Lung (tissue), 11 donors: ENCODE measurements at regions not wholly inside any gene's neighbourhood (a gene's known extent, or its start where the extent isn't known, plus 50 kb on each side); places are given as distances from the start of the nearest gene placed in this dataset.
A peak's percentile ranks its signal among the peaks of the same experiment; 100 is the strongest.
"Not testable (repeated sequence)": the region's sequence is repeated elsewhere in the genome, so short reads cannot be mapped to it uniquely, and the experiment has no call there.

Source experiments
- ATAC-seq: fragments of 200-7000 bp; cut with Tn5 transposase; one replicate; pipeline ENCODE4 v1.9.1; 2020; ENCODE audit warnings: moderate number of reproducible peaks; ENCODE audit not compliant: insufficient read depth, low FRiP score
- DNase-seq, 3 donors: peaks; one replicate each; pipeline ENCODE4 v3.0.0-alpha.2; 2013 to 2017
- H3K27ac ChIP-seq, 2 donors: one replicate each; pipeline ENCODE4 v1.5.1; 2013; ENCODE audit warnings: mild to moderate bottlenecking in 2 of 2, moderate library complexity in 2 of 2, control low read depth in 1 of 2, inconsistent platforms in 1 of 2, low read depth in 1 of 2, low read length in 1 of 2
- H3K27me3 ChIP-seq, 3 donors: one replicate each; pipeline ENCODE4 v1.5.1; 2013; ENCODE audit warnings: low read length in 2 of 3; ENCODE audit not compliant: control insufficient read depth in 3 of 3, insufficient read depth in 3 of 3
- H3K36me3 ChIP-seq, 4 donors: one replicate each; pipeline ENCODE4 v1.5.1; 2013; ENCODE audit warnings: low read length in 4 of 4, mild to moderate bottlenecking in 1 of 4, moderate library complexity in 1 of 4; ENCODE audit not compliant: control insufficient read depth in 4 of 4, insufficient read depth in 4 of 4
- H3K4me1 ChIP-seq, 5 donors: one replicate each; pipeline ENCODE4 v1.5.1; 2013; ENCODE audit warnings: low read length in 5 of 5, mild to moderate bottlenecking in 2 of 5, moderate library complexity in 1 of 5; ENCODE audit not compliant: control insufficient read depth in 5 of 5, insufficient read depth in 5 of 5
- H3K4me3 ChIP-seq: one replicate; pipeline ENCODE4 v1.5.1; 2013; ENCODE audit warnings: mild to moderate bottlenecking, control low read depth, moderate library complexity
- H3K9ac ChIP-seq, 2 donors: one replicate each; pipeline ENCODE4 v1.5.1; 2013; ENCODE audit warnings: low read length in 2 of 2, control low read depth in 1 of 2; ENCODE audit not compliant: insufficient read depth in 1 of 2
- H3K9me3 ChIP-seq, 4 donors: one replicate each; pipeline ENCODE4 v1.5.1; 2013; ENCODE audit warnings: low read length in 3 of 4, mild to moderate bottlenecking in 1 of 4, moderate library complexity in 1 of 4; ENCODE audit not compliant: control insufficient read depth in 4 of 4, insufficient read depth in 3 of 4
- CTCF ChIP-seq: IDR thresholded peaks from 2 replicates; pipeline ENCODE4 v1.5.1; 2012; ENCODE audit warnings: mild to moderate bottlenecking; ENCODE audit errors: control extremely low read depth, extremely low read depth
- WGBS, 2 donors: extraction: QIAGEN DNeasy Blood & Tissue Kit; methylation state at CpG; one replicate each; pipeline ENCODE4 v1.1.7; 2013; 5-methylcytosine and 5-hydroxymethylcytosine counted together
- donor health status: control.
- donor health status: control.
- donor health status: Bipolar disorder and iron deficiency.
- donor health status: healthy.
- donor health status: DM: yes; HTN: yes; CAD: no.

DNA sequence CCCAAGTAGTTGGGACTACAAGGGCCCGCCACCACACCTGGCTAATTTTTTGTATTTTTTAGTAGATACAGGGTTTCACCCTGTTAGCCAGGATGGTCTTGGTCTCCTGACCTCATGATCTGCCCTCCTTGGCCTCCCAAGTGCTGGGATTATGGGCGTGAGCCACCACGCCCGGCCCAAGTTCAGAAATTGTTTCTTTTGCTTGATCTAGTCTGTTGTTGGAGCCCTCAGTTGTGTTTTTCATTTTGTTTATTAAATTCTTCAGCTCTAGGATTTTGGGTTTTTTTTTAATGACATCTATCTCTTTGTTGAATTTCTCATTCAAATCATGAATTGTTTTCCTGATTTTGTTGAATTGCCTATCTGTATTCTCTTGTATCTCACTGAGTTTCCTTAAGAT lies 80.8 kb downstream of the BUB3 start:
- not testable (repeated sequence) for H3K36me3 ChIP-seq, H3K27me3 ChIP-seq, ATAC-seq, H3K4me1 ChIP-seq, H3K4me3 ChIP-seq, H3K27ac ChIP-seq, DNase-seq, H3K9ac ChIP-seq
- H3K9me3 ChIP-seq, result peaks cover 0 to 13% (median 2%) of the 10 kb centered on the region in 4 donors
- WGBS, 2 donors, result 96 to 97% methylated on average over 4 of the region's 4 CpGs

GRCh38 chr10:123236126-123236525 lies 81.9 kb downstream of the BUB3 start:
- no peak overlapping the region for H3K27ac ChIP-seq
- no peaks in the 10 kb centered on the region for H3K4me1 ChIP-seq
- ATAC-seq, result no peak
- no peaks in the 10 kb centered on the region for H3K36me3 ChIP-seq
- peaks cover 0 to 13% (median 2%) of the 10 kb centered on the region in 4 donors for H3K9me3 ChIP-seq
- H3K4me3 ChIP-seq, result no peak overlapping the region
- H3K27me3 ChIP-seq, result no peaks in the 10 kb centered on the region
- peak in 1 of 3 donors; percentile 7 for DNase-seq
- H3K9ac ChIP-seq, result no peak overlapping the region
- 85 to 94% methylated on average over 2 of the region's 2 CpGs for WGBS, 2 donors
- no peak for TF ChIP-seq CTCF

DNA sequence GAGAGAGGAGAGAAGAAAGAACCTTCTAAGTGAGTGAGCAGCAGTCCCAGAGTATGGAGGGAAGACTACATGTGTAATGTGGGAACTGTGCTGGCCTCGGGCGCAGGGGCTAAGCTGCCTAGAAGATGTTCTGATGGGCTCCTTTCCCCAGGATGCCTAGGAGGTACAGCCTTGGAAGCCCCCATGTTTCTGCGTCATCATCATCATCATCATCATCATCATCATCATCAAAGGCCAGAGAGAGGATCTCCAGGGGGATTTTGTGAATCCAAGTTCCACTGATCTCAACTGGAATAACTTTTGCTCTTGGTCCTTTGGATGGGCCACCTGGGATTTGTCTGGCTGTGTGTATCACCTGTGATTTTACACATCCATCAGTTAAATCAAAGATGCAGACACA lies 86.0 kb downstream of the BUB3 start:
- TF ChIP-seq CTCF, result no peak
- DNase-seq (no peak), ATAC-seq (no peak)
- Histone ChIP-seq H3K4me3 (no peak overlapping the region), H3K27me3 (no peaks in the 10 kb centered on the region), H3K9ac (no peak overlapping the region), H3K4me1 (no peaks in the 10 kb centered on the region), H3K9me3 (peaks cover 0 to 7% (median 0%) of the 10 kb centered on the region in 4 donors), H3K36me3 (peaks cover 0 to 3% (median 0%) of the 10 kb centered on the region in 4 donors), H3K27ac (no peak overlapping the region)
- 91 to 92% methylated on average over 3 of the region's 3 CpGs for WGBS, 2 donors

- TF ChIP-seq CTCF, result no peak
- Histone ChIP-seq H3K9ac (no peak overlapping the region), H3K27me3 (no peaks in the 10 kb centered on the region), H3K4me1 (no peaks in the 10 kb centered on the region), H3K4me3 (no peak overlapping the region), H3K36me3 (peaks cover 0 to 3% (median 0%) of the 10 kb centered on the region in 4 donors), H3K27ac (no peak overlapping the region), H3K9me3 (peaks cover 0 to 3% (median 0%) of the 10 kb centered on the region in 4 donors)
- ATAC-seq (no peak), DNase-seq (no peak)
- 60 to 99% methylated on average over 2 of the region's 2 CpGs for WGBS, 2 donors
Observed at GRCh38 chr10:123240776-123241175, 86.6 kb downstream of the BUB3 start.
